HG03442 (cell line): ENCODE measurements at regions not wholly inside any gene's neighbourhood (a gene's known extent, or its start where the extent isn't known, plus 50 kb on each side); places are given as distances from the start of the nearest gene placed in this dataset.
"Not testable (repeated sequence)": the region's sequence is repeated elsewhere in the genome, so short reads cannot be mapped to it uniquely, and the experiment has no call there.

Experiments
- ATAC-seq: cut with Tn5 transposase; IDR thresholded peaks from one replicate; pipeline ENCODE4 v1.9.1; 2021; ENCODE audit warnings: mild to moderate bottlenecking, moderate library complexity; ENCODE audit not compliant: unreplicated experiment

DNA sequence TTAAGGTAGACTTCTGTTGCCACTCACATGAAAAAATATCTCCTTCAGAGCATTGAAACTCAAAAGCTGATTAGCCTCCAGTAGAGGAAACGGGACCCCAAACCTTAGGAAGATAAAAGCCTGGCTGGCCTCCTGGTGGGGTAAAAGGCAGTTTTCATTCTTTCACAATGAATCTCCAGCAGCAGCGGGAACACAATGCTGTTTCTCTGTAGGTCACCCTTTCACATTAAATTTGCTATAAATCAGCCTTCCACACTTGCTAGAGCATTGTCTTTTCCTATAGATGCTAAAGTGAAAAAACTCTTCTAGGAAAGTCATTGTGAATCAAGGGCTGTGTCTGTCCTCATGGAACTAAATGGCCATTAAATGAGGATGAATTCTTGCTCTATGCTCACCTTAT, 207.3 kb upstream of the MAGEB2 start:
- ATAC-seq, result no peak

DNA sequence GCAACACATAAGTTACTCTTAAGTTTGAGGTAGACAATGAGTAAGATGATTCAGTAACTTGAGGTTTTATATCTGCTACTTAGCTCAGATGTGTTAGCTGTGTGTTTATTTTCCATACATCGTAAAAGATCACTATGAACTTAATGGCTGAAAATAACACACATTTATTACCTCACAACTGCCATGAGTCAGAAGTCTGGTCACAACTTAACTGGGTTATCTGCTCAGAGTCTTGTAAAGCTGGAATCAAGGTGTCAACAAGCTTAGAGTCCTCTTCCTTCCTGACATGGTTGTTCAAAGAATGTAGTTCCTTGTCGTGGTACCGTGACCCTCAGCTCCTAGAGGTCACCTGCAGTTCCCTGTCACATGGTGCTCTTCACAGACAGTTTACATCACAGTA, 204.9 kb upstream of the MAGEB2 start:
- no peak for ATAC-seq

DNA sequence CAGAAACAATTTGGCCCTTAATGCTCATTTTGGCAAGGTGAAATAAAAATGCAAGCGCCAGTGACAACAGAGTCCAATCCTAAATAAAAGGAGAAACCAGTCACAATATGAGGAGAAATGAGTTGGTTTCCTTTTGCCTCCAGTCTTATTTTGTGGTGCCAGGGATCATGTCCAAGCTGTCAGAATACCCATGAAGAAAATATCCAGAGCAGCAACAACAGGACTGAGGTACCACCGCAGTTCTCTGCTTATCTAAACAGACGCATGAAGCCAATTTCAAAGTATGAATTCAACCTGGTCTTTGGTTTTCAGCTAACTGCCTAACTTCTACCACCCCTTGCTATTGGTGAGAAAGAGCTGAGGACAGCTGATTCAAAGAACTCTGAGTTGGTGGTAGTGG, 199.9 kb upstream of the MAGEB2 start:
- ATAC-seq, result no peak

- no peak for ATAC-seq
These were observed 187.7 kb upstream of the MAGEB2 start for GRCh38 chrX:30027636-30028035.

DNA sequence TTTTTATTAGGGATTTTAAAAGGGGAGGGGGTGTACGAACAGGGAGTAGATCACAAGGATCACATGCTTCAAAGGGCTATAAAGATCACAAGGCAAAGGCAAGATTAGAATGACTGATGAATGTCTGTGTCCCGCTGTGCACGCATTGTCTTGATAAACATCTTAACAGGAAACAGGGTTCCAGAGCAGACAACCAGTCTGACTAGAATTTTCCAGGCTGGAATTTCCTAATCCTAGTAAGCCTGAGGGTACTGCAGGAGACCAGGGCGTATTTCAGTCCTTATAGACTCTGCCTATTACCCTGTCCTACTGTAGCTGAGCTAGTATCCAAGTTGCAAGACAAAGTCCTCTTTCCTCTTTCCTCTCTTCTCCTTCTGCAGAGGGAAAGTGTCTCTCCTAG, 179.0 kb upstream of the MAGEB2 start:
- not testable (repeated sequence) for ATAC-seq

GRCh38 chrX:30039768-30040167, 175.6 kb upstream of the MAGEB2 start:
- no peak for ATAC-seq

DNA sequence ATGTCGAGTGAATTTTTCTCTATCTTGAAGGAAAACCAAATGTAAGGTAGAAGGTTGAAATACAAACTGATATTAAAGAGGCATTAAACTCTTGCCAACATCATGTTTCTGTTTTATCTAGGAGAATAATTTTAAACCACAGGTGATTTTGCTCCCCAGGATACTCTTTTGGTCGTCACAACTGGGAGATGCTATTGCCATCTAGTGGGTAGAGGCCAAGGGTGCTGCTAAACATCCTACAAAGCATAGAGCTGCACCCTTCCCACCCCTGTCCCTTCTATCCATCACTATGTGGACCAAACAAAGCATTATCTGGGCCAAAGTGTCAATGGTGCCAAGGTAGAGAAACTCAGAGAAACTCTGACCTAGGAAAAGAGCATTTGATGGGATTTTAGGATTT, 154.6 kb upstream of the MAGEB2 start:
- ATAC-seq, result no peak

DNA sequence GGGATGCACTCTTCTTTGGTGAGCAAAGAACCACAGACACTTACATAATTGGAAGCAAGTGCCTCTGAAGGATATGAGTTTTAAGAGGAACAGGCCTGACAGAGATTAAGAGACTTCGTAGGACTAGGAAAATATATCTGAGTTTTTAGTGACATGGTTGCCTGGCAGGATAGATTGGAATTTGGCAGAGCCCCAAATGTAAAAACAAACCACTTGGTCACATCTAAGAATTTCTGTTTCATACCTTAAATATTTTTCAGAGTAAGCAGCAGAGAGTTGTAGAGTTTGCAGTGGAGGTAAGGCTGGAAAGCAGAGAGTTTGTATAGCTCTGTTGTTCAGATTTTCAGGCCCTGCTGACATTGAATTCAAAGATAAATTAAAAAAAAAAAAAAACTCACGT, 150.1 kb upstream of the MAGEB2 start:
- ATAC-seq, result no peak

GRCh38 chrX:30067677-30068076, 147.7 kb upstream of the MAGEB2 start:
- no peak for ATAC-seq

GRCh38 chrX:30085571-30085970, 129.8 kb upstream of the MAGEB2 start:
- ATAC-seq, result no peak

DNA sequence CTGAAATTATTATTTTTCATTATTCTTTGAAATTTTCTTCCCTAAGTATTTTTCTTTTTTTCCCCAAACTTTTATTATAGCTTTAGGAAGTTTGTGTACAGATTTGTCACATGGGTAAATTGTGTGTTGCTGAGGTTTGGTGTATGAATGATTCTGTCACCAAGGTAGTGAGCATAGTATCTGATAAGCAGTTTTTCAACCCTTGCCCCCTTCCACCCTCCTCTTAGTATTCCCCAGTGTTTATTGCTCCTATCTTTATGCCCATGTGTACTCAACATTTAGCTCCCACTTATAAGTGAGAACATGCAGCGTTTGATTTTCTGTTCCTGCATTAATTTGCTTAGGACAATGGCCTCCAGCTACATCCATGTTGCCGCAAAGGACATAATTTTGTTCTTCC, 103.9 kb upstream of the MAGEB2 start:
- no peak for ATAC-seq

GRCh38 chrX:30141966-30142365, 73.4 kb upstream of the MAGEB2 start:
- peak; percentile 68 for ATAC-seq

GRCh38 chrX:30144221-30144620, 71.1 kb upstream of the MAGEB2 start:
- ATAC-seq, result no peak

DNA sequence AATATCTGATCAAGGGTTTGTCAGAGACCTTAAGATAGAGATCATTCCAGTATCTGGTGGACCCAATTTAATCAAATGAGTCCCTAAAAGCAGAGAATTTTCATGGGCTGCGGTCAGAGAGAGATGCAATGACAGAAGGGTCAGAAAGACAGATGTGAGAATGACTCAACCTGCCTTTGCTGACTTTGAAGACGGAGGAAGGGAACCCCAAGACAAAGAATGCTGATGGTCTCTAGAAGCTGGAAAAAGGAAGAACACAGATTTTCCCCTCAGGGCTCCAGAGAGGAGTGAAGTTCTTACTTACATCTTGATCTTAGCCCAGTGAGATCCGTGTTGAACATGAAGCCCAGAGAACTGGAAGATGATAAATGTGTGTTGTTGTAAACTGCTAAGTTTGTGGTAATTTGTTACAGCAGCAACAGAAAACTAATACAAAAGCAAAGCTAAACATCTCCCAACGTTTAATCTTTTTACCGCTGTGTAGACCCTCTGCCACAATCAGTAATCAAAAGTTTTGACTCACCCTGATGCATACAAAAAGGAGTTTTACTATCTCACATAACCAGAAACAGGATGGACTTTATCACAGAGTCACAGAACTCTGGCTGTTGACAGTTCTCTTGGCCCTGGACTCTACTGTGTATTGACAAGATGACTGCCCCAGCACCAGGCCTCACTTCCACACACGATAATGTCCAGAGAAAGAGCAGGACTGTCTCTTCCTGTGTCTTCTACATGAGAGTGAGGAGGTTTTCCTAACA, 70.2 kb upstream of the MAGEB2 start:
- no peak for ATAC-seq

DNA sequence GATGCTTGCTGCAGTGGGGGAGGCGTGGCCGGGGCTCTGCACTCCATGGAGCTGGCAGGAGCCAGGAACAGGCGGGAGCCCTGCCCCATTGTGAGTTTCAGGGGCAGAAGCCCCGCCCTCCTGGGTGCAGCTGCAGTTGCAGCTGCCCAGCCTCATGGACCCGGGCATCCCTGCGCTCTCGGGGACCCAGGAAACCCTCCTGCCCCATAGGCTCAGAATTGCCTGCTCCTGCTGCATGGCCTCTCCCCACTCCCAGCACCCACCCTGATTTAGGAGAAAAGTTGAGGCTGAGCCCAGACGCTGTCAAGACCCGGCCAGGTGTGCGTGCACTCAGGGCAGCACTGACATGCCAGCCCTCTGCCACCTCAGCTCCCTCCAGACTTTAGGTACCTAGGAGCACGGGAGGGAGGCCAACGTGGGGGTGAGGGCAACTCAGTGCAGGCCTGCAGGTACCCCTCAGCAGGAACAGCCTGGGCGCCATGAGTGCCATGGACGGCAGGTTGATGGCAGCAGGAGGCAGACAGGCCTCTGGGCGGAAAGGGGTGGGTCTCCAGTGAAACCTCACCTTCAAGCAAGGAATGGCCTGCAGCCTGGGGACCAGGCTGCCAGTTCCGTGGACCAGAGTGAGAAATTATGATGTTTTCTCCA, 67.2 kb upstream of the MAGEB2 start:
- ATAC-seq, result no peak

- not testable (repeated sequence) for ATAC-seq
These were observed 66.2 kb upstream of the MAGEB2 start for GRCh38 chrX:30149206-30149605.

DNA sequence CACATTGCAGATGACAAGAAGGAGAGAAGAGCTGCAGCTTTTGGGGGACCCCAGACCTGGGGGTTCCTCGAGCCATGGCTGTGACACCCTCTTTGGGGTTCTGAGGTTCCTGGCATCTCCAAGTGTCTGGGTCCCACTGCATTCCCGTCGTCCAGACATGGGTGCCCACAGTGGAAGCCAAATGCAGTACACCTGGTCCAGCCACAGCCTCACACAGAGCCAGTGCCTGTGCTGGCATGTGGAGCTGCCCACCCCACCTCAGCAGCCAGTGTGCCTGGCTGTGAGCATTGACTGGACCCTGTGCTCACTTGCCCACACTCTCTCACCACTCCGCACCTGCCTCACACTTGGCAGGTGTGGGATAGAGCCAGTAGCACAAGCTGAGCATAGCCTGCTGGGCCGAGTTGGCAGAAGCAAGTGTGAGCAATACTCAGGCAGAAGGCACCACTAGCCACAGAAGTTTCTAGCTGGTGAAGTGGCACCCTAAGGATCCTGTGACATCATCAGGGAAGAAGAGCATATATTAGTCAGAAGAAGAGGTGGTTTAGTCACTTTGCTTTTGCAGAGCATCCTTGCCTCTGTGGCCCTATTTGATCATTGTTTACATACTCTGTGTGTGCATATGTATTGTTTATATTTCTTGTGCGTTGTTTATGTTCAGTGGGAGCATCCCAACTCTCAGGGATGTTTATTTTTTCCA, 65.0 kb upstream of the MAGEB2 start:
- no peak for ATAC-seq

GRCh38 chrX:30151964-30152363, 63.4 kb upstream of the MAGEB2 start:
- no peak for ATAC-seq

GRCh38 chrX:30153175-30153880, 62.0 kb upstream of the MAGEB2 start:
- peak; percentile 57 for ATAC-seq

GRCh38 chrX:30153881-30154260, 61.5 kb upstream of the MAGEB2 start:
- no peak for ATAC-seq

DNA sequence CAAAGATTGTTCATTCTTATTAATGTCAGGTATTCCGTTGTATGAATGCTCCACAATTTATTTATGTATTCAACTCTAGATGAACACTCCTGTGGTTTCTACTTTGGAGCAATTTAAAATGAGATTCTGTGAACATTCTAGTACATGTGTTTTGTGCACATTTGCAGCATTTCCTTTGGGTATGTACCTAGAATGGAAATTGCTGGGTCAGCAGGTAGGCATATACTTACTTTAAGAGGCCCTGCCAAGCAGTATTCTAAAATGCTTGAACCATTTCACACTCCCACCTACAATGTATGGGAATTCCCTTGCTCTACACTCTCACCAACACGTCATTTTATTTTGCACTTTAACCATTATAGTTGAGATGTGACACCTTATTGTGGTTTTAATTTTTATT, 59.4 kb upstream of the MAGEB2 start:
- ATAC-seq, result no peak
